GM21786 (cell line): ENCODE measurements at regions not wholly inside any gene's neighbourhood (a gene's known extent, or its start where the extent isn't known, plus 50 kb on each side); places are given as distances from the start of the nearest gene placed in this dataset.

ENCODE experiments used
- ATAC-seq: cut with Tn5 transposase; IDR thresholded peaks from one replicate; pipeline ENCODE4 v1.9.1; 2021; ENCODE audit not compliant: unreplicated experiment

DNA sequence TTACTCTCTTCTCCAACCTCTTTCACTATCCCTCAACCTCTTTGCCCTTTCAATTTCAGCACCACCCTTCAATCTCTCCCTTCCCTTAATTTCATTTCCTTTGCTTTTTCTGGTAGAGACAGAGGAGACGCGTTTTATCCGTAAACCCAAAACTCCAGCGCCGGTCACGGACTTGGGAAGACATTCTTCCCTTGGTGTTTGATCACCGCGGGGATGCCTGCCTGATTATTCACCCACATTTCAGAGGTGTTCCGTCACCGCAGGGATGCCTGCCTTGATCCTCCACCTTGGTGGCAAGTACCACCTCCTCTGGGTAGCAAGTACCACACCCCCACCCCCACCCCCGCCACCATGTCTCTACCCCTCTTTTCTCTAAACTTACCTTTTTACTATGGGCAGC is 669.4 kb upstream of the PKDCC start:
- ATAC-seq = no peak

DNA sequence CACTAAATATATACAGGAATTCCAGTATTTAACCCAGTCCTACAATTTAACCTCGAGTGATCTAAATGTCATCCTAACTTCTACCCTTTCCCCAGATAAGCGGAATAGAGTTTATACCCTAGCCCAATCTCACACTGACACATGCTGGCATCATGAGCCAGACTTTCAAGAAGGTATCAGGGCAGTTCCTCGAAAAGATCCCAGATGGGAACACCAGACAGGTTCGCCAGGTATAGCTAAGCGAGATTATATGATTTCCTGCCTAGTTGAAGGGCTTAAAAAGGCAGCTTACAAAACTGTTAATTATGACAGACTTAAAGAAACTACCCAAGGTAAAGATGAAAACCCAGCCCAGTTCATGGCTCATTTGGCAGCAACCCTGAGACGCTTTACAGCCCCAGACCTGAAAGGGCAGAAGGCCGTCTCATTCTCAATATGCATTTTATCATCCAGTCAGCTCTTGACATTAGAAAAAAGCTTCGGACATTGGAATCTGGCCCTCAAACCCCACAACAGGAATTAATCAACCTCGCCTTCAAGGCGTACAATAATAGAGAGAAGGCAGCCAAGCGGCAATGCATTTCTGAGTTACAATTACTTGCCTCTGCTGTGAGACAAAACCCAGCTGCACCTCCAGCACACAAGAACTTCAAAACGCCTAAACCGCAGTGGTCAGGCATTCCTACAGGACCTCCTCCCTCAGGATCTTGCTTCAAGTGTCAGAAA is 668.2 kb upstream of the PKDCC start:
- no peak for ATAC-seq

DNA sequence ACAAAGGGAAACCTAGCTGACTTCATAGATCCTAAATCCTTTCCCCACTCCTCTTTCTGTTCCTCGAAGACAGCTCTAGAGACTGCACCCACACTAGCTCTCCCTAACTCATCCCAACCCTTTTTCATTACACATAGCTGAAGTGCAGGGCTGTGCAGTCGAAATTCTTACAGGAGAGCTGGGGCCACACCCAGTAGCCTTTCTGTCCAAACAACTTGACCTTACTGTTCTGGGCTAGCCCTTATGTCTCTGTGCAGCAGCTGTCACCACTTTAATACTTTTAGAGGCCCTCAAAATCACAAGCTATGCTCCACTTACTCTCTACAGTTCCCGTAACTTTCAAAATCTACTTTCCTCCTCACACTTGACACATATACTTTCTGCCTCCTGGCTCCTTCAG is 666.1 kb upstream of the PKDCC start:
- no peak for ATAC-seq

DNA sequence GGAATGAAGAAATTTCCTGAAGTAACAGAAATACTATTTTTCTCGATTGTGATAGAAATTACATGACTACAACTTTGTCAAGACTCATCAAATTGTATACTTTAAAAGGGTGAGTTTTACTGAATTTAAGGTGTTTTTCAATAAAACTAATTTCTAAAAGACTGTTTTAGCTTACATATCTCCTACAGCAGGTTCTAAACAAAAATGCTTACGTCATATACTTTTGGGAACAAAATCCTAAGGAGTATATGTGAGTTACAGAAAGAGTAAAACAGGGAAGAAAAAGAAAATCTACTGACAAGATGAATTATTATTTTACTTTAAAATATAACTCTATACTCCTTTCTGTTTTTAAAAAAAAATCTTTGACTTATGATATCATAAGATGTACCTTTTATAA is 660.3 kb upstream of the PKDCC start:
- ATAC-seq = no peak

DNA sequence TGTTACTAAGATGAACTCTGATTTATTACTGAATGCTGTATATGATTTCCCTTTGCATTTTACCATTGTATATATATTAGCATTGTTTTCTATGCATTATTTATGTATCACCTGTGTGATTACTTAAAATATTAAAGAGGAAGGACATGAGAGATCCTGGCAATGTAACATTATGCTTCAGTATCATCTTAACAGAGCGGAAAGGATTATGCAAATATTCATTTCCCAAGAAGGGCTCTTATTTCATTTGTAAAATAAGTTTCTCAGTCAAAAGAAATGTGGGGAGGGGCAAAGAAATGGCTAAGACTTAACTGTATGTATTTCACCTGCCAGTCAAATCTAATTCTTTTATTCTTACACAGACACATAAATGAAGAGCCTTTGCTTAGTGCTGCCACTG is 654.2 kb upstream of the PKDCC start:
- no peak for ATAC-seq

DNA sequence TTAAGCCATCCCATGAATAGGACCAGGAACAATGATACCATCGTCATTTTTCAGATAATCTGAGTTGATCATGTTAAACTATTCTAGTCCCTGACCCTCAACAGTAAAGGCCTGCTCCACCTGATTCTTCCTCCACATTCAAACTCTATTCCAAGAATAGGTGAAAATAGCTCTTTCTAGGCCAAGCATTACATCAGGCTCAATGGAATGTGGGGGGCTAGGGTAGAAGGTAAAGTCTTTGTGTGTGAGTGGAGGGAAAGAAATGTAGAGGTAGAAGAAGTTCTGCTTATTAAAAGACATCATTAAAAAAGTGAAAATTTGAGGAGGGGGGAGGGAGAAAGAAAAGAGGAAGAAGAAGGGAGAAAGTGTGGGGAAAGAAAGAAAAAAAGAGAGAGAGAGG is 653.3 kb upstream of the PKDCC start:
- ATAC-seq = no peak

DNA sequence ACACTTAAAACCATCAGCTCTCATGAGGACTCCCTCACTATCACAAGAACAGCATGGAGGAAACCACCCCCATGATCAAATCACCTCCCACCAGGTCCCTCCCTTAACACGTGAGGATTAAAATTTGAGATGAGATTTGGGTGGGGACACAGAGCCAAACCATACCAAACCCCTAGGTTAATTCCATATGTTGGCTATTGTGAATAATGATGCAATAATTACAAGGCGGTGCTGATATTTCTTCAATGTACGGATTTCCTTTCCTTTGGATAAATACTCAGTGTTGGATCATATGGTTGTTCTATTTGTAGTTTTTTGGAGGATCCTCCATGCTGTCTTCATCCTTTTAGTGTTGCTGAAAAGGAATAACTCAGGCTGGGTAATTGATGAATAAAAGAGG is 652.1 kb upstream of the PKDCC start:
- no peak for ATAC-seq

DNA sequence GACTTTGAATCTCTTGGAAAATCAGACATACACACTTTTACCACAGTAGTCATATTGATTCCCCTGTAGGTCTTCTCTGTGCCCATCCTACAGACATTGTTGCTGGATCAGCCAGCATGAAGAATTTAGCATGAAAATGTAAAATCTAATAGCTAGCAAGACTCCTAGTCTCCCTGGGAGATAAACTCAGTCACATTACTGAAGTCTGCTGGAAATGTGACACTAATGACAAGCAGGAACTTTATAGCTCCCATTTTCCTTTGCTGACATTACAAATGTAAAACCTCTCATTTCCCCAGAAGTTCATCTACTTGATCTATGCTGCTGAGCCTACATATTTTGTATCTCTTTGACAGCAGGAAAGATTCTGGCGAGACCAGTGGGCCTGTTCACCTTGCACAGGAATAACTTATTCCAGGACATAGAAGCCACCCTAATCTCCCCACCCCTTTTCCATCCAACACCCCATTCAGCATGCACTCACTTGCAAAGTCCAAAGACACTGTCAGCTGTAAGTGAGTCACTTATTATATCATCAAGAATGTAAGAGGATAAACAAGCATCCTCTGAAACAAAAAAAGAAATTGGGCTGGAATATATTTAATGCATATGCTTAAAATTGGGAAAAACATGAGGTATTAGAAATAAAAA is 648.3 kb upstream of the PKDCC start:
- no peak for ATAC-seq

DNA sequence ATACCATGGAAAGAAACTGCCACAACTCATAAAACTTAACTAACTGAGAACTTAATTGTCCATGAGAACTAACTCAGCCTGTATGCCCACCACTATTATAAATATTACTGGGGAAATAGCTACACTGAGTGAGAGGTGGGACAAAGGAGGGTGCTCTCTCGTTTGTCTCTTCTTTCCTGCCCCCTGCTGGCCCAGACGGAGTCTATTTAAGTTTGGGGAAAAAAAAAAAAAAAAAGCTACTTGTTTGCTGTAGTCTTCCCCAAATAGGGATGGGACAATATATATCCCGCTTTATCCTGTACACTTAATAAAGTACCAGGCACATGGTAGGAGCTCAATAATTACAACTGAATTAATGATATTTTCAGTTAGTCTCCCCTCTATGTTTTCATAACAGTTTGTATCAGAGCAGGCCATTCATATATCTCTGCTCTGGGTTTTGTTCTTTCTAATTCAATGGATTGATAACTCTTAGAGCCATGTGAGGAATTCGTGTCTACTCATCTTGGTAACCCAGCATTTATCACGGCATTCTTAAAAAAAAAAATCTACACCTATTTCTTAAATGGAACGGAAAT is 647.6 kb upstream of the PKDCC start:
- ATAC-seq = no peak

DNA sequence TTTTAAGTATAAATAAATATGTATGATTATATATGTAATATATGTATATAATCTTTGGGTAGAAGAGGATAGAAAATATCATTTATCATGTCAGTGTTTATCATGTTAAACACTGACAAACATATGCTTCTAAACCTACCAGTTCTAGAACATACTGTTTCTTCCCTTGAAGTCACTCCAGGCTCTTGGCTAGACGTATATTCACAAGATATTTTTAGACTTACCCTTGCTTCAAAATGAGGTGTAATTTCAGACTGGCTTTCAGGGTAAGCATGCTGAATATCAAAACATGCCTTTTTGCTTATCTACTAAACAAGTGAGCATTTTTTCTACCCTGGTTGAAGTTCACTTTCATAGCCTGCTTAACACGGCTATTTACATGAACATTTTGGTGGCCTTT is 642.4 kb upstream of the PKDCC start:
- no peak for ATAC-seq

DNA sequence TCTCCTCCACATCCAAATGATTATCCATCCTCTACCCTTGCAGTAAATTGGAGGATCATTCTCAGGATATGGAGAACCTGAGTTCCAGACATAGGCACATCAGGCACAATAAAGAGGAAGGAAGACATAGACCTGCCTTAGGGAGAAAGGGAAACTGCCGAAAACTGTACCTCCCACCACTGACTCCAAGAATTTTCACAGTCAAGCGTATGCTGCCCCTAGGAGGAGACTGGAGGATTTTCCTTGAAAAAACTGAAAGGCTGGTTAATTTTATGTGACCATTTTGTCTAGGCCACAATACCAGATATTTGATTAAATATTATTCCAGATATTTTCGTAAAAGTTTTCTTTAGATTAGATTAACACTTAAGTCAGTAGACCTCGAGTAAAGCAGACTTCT is 638.5 kb upstream of the PKDCC start:
- ATAC-seq = no peak

DNA sequence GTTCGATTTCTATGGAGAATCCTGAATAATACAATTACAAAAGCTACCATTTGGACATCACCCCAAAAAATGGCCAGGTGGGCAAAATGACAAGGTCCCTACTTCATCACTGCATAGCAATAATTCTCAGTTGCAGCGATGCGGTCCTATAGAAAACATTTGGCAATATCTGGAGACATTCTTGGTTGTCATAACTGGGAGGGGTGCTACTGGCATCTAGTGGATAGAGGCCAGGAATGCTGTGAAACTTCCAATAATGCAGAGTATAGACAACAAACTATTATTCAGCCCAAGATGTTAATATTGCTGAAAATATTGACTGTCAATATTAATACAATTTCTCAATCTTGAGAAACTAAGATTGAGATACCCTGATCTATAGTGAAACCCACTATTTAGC is 637.8 kb upstream of the PKDCC start:
- no peak for ATAC-seq

DNA sequence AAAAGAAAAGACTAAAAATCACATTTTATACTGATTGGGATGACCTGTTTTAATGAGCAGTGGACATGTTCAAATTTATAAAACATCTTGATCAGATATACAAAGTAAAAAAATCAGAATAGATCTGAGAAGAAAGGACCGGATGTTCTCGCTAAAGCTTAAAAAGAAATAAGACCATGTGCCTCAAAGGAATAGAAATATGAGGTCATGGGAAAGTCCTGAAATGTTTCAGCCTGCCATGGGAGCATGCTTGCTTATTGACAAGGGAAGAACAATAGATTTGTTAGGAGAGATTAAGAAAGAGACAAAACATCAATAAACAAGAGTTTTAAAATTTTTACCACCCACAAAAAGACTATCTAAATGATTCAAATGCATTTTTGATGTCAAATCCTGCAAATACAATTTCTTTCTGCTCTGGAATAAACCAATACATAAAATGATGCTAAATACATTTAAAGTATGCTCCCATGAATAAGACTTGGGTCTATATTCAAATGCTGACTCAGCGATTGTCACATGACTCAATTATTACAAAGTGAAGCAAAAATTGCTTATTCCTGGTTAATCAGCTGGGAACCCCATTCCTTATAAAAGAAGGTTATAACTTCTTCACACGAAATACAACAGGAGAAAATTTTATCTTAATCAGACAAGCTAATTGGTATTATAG is 633.9 kb upstream of the PKDCC start:
- ATAC-seq = no peak

DNA sequence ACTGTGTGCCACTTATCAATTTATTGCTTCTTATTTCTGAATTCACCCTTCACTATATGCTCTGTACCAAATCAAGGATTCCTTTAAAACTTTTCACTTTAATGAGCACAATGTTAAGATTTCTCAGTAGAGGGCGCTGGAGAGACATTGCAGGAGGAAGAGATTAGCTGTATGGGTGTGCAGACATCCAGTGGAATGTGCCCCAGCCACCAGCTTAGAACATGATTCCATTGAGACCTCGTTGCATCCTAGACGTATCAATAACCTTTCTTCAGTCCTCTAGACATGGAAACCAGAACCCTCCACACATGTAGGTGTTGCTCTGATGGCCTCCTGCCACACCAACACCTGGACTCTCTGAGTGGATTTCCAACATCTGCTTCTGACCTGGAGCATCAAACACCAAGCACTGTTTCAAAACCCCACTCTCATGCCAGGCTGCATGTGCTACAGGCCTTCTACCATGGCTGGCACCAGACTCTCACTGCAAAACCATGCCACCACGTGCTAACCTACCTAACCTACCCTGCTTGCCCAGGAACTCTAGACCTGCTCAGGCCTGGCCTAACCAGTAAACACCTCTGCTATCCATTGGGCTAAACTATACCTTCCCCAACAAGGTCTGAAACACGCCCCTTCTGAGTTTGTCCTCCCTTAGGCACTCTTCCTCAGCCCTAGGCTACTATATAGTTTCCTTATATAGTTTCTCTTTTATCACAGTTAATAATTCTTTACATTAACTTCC is 633.2 kb upstream of the PKDCC start:
- ATAC-seq = peak; percentile 72

DNA sequence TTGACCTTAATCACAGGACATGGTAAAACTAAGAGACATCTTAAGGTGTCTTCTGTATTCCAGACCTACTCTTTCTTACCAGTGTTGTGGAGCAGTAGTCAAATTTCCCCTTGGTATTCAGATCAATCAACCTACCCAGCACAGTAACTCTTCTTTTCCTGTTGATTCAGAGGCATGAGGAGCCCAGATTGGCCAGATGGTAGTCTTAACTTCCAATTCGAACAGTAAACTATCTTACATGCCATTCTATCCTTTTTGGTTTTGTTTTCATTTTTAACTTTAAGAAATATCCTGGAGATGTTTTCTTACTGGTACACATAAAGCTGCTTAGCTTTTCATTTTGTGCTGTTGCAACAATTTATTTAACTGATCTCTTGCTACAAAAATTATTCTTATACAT is 630.3 kb upstream of the PKDCC start:
- no peak for ATAC-seq

DNA sequence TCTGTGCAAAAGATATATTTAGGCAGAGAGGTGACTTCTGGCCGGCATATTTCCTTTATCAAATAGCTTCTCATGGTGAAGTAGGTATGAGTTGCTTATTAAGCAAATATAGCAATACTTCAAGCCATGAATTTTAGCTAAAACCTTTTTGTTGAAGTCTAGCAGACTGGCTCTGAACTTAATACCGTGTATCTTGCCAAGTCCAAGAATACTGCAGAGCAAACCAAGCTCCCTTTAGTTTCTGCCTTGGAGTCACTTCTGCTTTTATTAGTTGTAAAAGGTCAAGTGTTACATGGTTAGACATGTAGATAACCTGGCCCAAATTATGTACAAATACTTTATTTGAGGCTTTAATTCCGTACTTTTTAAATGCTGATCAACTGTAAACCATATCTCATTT is 627.6 kb upstream of the PKDCC start:
- ATAC-seq = no peak

DNA sequence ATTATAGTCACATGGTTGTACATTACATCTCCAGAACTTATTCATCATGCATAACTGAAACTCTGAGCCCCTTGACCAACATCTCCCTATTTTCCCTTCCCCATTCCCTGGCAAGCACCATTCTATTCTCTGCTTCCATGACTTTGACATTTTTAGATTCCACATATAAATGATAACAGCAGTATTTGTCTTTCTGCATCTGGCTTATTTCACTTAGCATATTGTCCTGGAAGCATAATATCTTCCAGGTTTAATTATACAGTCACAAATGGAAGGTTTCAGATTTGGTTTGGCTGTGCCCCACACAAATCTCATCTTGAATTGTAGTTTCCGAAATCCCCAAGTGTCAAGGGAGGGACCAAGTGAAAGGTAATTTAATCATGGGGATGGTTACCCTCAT is 626.9 kb upstream of the PKDCC start:
- no peak for ATAC-seq

DNA sequence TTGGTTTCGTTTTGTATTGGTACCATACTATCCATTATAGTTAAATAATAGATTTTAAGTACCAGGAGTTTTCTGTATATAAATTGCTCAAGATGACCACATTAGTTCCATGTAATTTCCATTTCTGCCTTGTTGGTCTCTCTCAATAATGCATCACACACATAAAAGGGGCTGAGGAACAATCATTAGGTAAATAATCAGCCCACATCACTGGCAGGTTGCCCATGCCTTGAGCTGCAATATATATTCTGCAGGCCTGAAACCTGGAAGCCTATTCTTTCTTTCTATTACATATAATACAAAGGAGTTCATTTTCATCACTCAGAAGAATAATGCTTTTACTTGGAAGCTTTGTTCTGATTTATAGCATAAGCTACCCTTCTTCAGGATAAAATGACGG is 616.1 kb upstream of the PKDCC start:
- no peak for ATAC-seq

DNA sequence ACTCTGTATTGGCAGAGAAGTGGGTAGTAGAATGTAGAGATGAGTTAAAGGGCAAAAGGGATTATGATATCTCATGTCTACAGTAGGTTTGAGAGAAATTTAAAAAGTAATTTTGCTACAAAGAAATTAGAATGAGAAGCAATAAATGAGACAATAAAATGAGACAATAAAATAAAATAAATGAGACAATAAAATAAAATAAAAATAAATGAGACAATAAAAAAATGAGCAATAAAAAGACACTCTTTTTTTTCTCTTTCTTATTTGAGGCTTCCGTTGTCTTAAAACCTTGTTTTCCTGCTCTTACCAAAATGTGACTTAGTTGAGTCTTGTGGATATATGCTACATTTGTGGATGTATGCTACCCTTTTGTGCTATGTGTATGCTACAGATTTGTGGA is 615.4 kb upstream of the PKDCC start:
- no peak for ATAC-seq

DNA sequence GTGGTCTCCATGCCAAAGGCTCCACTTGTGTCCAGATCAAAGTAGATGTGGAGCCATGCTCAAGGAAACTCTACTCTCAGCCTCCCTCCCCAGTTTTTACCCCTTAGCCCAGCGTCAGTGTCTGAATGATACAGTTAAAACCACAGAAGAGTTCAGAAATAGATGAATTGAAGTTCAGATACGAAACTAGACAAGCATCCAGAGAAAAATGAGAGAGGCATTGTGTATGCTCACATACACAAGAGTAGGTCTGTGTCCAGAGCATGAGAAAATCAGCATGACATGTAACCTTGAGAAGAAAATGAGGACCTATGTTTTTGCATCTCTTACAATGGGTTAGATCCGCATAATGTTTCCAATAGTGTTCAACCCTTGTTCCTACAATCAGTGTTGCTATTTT is 612.8 kb upstream of the PKDCC start:
- no peak for ATAC-seq

DNA sequence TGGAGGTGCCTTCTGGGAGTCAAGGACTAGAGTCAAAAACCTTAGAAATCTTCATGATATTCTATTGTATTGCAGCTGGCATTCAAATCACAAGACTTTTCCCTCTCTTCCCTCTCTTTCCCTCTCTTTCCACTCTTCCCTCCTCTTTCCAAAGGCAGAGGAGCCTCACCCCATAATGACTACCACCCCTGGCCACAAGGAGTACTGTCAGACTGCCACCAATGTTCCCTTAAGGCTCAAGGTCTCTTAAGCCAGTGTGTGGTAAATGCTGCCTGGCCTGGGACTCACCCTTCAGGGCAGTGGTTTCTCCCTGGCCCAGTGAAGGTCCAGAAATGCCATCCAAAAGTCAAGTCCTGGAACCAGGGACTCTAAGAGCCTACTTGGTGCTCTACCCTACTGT is 605.9 kb upstream of the PKDCC start:
- no peak for ATAC-seq
